ENCODE measurements at regions not wholly inside any gene's neighbourhood (a gene's known extent, or its start where the extent isn't known, plus 50 kb on each side); places are given as distances from the start of the nearest gene placed in this dataset.

DNA sequence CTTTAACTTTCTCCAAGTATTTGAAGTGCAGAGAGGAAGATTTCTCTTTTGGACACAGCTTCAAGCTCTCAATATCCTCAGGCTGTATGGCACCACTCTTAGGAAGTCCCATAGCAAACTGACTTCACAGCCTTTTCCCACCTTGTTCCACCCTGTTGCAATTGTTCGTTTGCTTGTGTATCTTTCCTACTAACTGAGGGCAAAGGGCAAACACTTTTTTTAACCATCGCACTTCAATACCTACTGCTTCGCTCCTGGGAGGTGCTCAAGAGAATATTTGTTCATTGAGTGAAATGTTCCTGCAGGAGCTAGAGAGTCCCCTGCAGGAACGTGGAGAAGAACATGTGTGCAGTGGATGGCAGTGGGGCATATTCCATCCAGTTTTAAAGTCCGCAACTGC, 638.6 kb downstream of the BCOR start:
- H3K27me3 ChIP-seq (replicated peaks in 1 of 7): peaks cover 0 to 20% (median 0%) of the 10 kb centered on the region in 7 donors
- DNase-seq: no peak
- TF ChIP-seq POLR2A (IDR thresholded peaks at IDR 0.05) (no peak), POLR2AphosphoS5 (IDR thresholded peaks at IDR 0.05) (no peak)
- TF ChIP-seq, protein P1, sequence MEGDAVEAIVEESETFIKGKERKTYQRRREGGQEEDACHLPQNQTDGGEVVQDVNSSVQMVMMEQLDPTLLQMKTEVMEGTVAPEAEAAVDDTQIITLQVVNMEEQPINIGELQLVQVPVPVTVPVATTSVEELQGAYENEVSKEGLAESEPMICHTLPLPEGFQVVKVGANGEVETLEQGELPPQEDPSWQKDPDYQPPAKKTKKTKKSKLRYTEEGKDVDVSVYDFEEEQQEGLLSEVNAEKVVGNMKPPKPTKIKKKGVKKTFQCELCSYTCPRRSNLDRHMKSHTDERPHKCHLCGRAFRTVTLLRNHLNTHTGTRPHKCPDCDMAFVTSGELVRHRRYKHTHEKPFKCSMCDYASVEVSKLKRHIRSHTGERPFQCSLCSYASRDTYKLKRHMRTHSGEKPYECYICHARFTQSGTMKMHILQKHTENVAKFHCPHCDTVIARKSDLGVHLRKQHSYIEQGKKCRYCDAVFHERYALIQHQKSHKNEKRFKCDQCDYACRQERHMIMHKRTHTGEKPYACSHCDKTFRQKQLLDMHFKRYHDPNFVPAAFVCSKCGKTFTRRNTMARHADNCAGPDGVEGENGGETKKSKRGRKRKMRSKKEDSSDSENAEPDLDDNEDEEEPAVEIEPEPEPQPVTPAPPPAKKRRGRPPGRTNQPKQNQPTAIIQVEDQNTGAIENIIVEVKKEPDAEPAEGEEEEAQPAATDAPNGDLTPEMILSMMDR (IDR thresholded peaks at IDR 0.05 in 8 of 11, conservative IDR thresholded peaks at IDR 0.05 in 3 of 11): no peak
- WGBS, 5 donors: 72 to 92% (median 85%) methylated on average over 5 of the region's 5 CpGs
- H3K4me3 ChIP-seq: no peak overlapping the region
- no peak overlapping the region for H3K27ac ChIP-seq
- intact Hi-C loops (cut with DNase I; ENCODE audit: low total_unique reads): no loop called here
- no peaks in the 10 kb centered on the region for H3K36me3 ChIP-seq
- H3K4me1 ChIP-seq: no peaks in the 10 kb centered on the region
- peaks cover 0 to 12% (median 0%) of the 10 kb centered on the region in 8 donors for H3K9me3 ChIP-seq

DNA sequence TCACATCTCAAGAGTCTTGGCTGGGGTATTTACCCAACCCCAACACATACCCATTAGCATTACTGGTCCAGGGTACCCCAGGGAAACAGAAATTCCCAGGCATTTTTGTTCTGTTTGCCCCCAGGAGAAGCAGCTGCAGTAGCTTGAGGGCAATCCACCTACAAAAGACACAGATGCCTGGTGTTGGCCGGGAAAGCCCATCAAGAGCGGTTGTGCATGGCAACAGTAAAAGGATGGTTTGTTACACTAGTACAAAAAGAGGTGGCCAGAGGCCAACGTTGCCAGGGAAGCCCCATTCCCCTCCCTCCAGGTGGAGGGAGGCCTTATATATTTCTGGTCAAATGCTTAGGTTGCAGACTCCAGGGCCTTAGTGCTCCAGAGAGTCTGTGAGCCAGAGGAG, 637.8 kb downstream of the BCOR start:
- no peaks in the 10 kb centered on the region for H3K4me1 ChIP-seq

DNA sequence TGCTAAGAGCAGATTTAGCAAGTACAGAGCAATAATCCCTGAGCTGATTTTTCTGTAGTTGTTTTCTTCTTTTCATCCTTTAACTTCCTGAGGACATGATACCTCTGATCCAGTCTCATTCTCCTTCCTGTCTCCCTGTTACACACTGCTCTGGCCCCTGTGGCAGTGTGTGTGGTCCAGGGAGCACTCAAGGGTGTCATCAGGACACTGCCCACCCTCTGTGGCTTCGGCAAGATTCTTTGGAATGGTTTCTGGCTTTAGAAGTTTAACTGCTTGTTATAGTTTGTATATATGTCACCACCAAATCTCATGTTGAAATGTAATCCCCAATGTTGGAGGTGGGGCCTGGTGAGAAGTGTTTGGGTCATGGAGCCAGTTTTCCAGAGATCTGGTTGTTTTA, 637.3 kb downstream of the BCOR start:
- DNase-seq: no peak
- peaks cover 0 to 12% (median 0%) of the 10 kb centered on the region in 7 donors for H3K27me3 ChIP-seq (replicated peaks in 1 of 7)
- H3K4me3 ChIP-seq: no peak overlapping the region
- H3K4me1 ChIP-seq: no peaks in the 10 kb centered on the region
- TF ChIP-seq POLR2A (IDR thresholded peaks at IDR 0.05): no peak
- TF ChIP-seq POLR2AphosphoS5 (IDR thresholded peaks at IDR 0.05): no peak
- TF ChIP-seq, protein P1 (IDR thresholded peaks at IDR 0.05 in 8 of 11, conservative IDR thresholded peaks at IDR 0.05 in 3 of 11): no peak
- H3K27ac ChIP-seq: no peak overlapping the region
- WGBS, 5 donors: 0 to 86% (median 72%) methylated on average over 1 of the region's 1 CpG
- H3K36me3 ChIP-seq: no peaks in the 10 kb centered on the region
- intact Hi-C loops (cut with DNase I; ENCODE audit: low total_unique reads): no loop called here
- H3K9me3 ChIP-seq: peaks cover 0 to 12% (median 0%) of the 10 kb centered on the region in 8 donors

More for the DNA sequence above, 637.8 kb downstream of the BCOR start:
- 73 to 91% (median 80%) methylated on average over 1 to 3 of the region's 3 CpGs for WGBS, 5 donors
- DNase-seq: no peak
- H3K9me3 ChIP-seq: peaks cover 0 to 12% (median 0%) of the 10 kb centered on the region in 8 donors
- no peak overlapping the region for H3K27ac ChIP-seq
- no peak overlapping the region for H3K4me3 ChIP-seq
- TF ChIP-seq, protein P1 (IDR thresholded peaks at IDR 0.05 in 8 of 11, conservative IDR thresholded peaks at IDR 0.05 in 3 of 11): no peak
- no peak for TF ChIP-seq POLR2A (IDR thresholded peaks at IDR 0.05)
- TF ChIP-seq POLR2AphosphoS5 (IDR thresholded peaks at IDR 0.05): no peak
- H3K36me3 ChIP-seq: no peaks in the 10 kb centered on the region
- intact Hi-C loops (cut with DNase I; ENCODE audit: low total_unique reads): no loop called here
- H3K27me3 ChIP-seq (replicated peaks in 1 of 7): peaks cover 0 to 15% (median 0%) of the 10 kb centered on the region in 7 donors

DNA sequence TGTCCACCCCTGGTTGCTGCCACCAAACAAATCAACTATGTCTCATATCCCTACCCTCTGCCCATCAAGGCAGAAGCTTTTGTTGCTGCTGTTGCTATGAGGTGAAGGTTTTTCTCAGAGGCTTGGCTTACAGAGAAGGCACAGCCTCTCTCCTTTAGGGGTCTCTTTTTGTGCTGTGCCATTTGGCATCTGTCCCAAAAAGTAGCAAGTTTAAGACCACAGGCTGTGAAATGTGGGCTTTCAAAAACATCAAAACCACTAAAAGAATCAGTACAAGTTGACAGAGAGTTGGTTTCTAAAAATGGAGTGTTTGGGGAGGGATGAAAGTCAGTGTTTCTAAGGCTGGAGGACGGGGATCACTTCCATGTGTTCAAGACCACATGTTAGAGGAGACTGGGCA, 634.9 kb downstream of the BCOR start:
- Histone ChIP-seq H3K27me3 (replicated peaks in 1 of 7) (peaks cover 0 to 12% (median 0%) of the 10 kb centered on the region in 7 donors), H3K36me3 (no peaks in the 10 kb centered on the region), H3K4me1 (no peaks in the 10 kb centered on the region), H3K27ac (no peak overlapping the region), H3K9me3 (no peaks in the 10 kb centered on the region), H3K4me3 (no peak overlapping the region)
- no peak for DNase-seq
- TF ChIP-seq POLR2AphosphoS5 (IDR thresholded peaks at IDR 0.05) (no peak), POLR2A (IDR thresholded peaks at IDR 0.05) (no peak)
- TF ChIP-seq, protein P1 (IDR thresholded peaks at IDR 0.05 in 8 of 11, conservative IDR thresholded peaks at IDR 0.05 in 3 of 11): no peak
- WGBS, 5 donors: 13 to 43% (median 30%) methylated on average over 1 of the region's 1 CpG
- intact Hi-C loops (cut with DNase I; ENCODE audit: low total_unique reads): no loop called here

All from spleen (tissue), 11 donors.